Activated CD8-positive, alpha-beta T cell treated with anti-CD3 and anti-CD28 coated beads for 36 hours (primary cell): ENCODE measurements at regions not wholly inside any gene's neighbourhood (a gene's known extent, or its start where the extent isn't known, plus 50 kb on each side); places are given as distances from the start of the nearest gene placed in this dataset.

Source experiments
- ATAC-seq: fragments of 200-7000 bp; cut with Tn5 transposase; one replicate; pipeline ENCODE4 v1.10.0; 2021; ENCODE audit warnings: mild to moderate bottlenecking, moderate library complexity
- CTCF ChIA-PET: fragments of 350-600 bp; sonication (Branson Sonifier 250); formaldehyde crosslinking; loops from one replicate; lab custom pipeline; 2021; ENCODE audit warnings: antibody characterized with exemption; lab: Charles Lee
- POLR2A ChIA-PET: fragments of 350-600 bp; sonication (Branson Sonifier 250); formaldehyde crosslinking; loops from one replicate; lab custom pipeline; 2021; ENCODE audit warnings: antibody characterized with exemption; lab: Charles Lee
- DNase-seq: peaks from one replicate; pipeline ENCODE4 v3.0.0-alpha.2; 2020
- H3K27ac Mint-ChIP-seq: one replicate; pipeline ENCODE4 v1.8.0; 2021; ENCODE audit warnings: mild to moderate bottlenecking, mixed read lengths
- H3K27me3 Mint-ChIP-seq: one replicate; pipeline ENCODE4 v1.8.0; 2021; ENCODE audit warnings: mixed read lengths
- H3K36me3 Mint-ChIP-seq: one replicate; pipeline ENCODE4 v1.8.0; 2021; ENCODE audit warnings: low read depth, mixed read lengths
- H3K4me1 Mint-ChIP-seq: one replicate; pipeline ENCODE4 v1.8.0; 2021; ENCODE audit warnings: low read depth, mixed read lengths
- H3K4me3 Mint-ChIP-seq: one replicate; pipeline ENCODE4 v1.8.0; 2021; ENCODE audit warnings: mild to moderate bottlenecking, moderate library complexity, mixed read lengths
- H3K9me3 Mint-ChIP-seq: one replicate; pipeline ENCODE4 v1.8.0; 2021; ENCODE audit warnings: mixed read lengths
- intact Hi-C: fragments of 100-400 bp; cut with micrococcal nuclease; formaldehyde crosslinking; loops from one replicate; pipeline ENCODE4 v1.10.0; 2022
- TF ChIP-seq, protein P1 (sequence below): fragments of 200-600 bp; IDR thresholded peaks from one replicate; pipeline ENCODE4 v1.8.0; 2022; ENCODE audit warnings: antibody characterized with exemption, mild to moderate bottlenecking

DNA sequence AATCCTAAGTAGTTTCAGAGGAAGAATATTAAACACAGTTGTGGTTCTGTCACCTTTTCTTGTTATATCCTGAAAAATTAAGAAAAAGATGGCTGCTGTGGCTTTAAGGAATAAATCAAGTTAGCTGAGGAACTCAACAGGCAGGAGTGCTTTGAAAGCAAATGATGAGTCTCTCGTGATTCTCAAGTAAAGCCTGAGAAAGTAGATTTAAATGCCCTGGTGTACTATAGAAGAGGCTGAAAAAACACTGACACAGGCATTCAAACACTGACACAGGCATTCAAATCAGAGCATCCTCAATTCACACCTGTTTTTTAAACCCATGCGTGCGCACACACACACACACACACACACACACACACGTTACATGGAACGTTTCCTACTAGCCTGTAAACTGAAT, 218.6 kb downstream of the OGFRL1 start:
- Mint-ChIP-seq H3K9me3 (no peaks in the 10 kb centered on the region), H3K4me1 (no peaks in the 10 kb centered on the region), H3K4me3 (no peak overlapping the region), H3K36me3 (no peaks in the 10 kb centered on the region), H3K27ac (no peak overlapping the region), H3K27me3 (no peaks in the 10 kb centered on the region)
- DNase-seq = no peak
- intact Hi-C loops = no loop called here
- TF ChIP-seq, protein P1, sequence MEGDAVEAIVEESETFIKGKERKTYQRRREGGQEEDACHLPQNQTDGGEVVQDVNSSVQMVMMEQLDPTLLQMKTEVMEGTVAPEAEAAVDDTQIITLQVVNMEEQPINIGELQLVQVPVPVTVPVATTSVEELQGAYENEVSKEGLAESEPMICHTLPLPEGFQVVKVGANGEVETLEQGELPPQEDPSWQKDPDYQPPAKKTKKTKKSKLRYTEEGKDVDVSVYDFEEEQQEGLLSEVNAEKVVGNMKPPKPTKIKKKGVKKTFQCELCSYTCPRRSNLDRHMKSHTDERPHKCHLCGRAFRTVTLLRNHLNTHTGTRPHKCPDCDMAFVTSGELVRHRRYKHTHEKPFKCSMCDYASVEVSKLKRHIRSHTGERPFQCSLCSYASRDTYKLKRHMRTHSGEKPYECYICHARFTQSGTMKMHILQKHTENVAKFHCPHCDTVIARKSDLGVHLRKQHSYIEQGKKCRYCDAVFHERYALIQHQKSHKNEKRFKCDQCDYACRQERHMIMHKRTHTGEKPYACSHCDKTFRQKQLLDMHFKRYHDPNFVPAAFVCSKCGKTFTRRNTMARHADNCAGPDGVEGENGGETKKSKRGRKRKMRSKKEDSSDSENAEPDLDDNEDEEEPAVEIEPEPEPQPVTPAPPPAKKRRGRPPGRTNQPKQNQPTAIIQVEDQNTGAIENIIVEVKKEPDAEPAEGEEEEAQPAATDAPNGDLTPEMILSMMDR = no peak
- ATAC-seq = no peak
- POLR2A ChIA-PET = no interaction called here
- CTCF ChIA-PET = no interaction called here

DNA sequence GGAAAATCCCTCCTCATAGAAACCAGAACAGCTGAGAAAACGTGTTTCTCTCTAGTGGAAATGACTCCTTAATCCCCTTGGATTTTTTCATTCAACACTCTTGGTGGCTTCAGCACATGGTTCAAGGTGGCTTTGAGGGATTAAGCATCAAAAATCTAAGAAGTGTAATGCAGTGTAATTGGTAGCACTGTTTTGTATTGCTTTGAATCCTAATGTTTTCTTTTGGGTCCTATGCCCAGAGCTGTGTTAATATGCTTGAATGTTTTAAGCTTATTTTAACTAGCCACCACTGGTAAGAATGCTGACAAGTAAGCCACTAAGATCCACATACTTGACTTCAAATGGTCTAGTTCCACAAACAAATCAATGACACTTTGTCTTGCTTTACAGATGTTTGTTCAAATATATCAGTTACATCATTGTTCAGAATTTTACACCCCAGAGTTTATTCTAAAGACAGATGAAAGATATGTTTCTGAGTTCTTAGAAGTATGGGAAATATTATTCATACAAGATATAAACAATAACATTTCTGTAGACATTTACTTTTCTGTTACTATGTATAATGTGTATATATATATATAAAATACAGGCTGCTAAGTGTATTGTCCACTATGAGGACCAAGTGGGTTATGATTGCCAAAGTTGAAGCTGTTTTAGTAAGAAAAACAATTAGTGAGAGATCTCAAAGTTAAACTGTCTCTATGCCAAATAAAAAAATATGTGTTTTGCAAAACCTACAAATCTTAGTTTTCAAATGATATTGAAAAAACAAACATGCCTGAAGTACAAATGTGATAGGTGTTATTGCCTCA, 220.8 kb downstream of the OGFRL1 start:
- ChIA-PET POLR2A (no interaction called here), CTCF (no interaction called here)
- TF ChIP-seq, protein P1 = no peak
- Mint-ChIP-seq H3K27ac (no peak overlapping the region), H3K9me3 (no peaks in the 10 kb centered on the region), H3K27me3 (no peaks in the 10 kb centered on the region), H3K4me1 (no peaks in the 10 kb centered on the region), H3K36me3 (no peaks in the 10 kb centered on the region), H3K4me3 (no peak overlapping the region)
- DNase-seq = no peak
- intact Hi-C loops = loop anchor here (10.0 kb wide), 1 partner anchor 125 kb away; no protein-coding TSS in a partner anchor
- no peak for ATAC-seq

DNA sequence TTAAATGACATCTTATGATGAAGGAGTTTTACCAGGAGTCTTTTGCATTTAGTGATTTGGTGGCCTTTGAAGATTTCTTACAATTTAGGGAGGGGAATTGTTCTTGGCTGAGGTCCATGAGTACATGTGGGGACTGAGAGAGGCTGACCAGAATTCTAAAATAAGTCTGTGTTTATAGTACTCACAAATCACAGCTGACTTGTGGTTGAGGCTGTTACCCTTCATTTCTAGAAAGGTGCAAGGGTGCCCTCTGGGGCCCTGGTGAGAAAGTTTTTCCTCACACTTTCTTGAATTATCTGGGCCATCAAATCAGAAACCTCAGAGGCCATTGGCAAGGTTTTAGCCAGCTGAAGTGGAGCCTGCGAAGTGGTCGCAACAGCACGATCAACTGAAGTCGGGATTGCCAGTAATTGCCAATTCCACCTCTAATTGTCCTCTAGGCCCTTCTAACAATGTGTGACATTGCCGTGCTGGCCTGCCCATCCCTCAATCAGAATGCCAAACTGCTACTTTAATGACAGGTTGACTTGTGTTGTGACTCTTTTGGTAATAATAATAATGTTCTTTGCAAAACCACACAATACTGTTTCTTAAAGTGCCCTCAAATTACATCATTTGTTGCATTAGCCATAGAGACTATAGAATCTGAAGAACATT, 221.6 kb downstream of the OGFRL1 start:
- Mint-ChIP-seq H3K4me3 (no peak overlapping the region), H3K4me1 (no peaks in the 10 kb centered on the region), H3K27me3 (no peaks in the 10 kb centered on the region), H3K36me3 (no peaks in the 10 kb centered on the region), H3K9me3 (no peaks in the 10 kb centered on the region), H3K27ac (no peak overlapping the region)
- intact Hi-C loops = loop anchor here (10.0 kb wide), 1 partner anchor 125 kb away; no protein-coding TSS in a partner anchor
- POLR2A ChIA-PET = no interaction called here
- CTCF ChIA-PET = no interaction called here
- ATAC-seq (no peak), DNase-seq (peak; percentile 3)
- TF ChIP-seq, protein P1 = no peak

DNA sequence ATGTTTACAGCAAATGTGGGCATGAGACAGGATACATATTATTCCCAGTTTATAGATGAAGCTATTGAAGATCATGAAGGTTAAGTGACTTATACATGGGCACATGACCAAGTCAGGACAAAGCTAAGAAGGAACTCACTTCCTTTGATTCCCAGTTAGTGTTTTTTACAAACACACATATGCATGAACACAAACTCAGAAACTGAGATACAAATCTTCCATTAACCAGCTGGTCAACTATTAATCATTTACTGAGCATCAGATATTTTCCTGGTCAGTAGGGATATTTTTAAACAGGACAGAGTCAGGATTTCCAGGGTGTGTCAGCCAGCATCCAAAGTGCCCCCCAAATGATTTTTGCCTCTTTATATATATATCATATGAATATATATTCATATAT, 222.2 kb downstream of the OGFRL1 start:
- POLR2A ChIA-PET = no interaction called here

More for the DNA sequence above, 222.2 kb downstream of the OGFRL1 start:
- no peaks in the 10 kb centered on the region for H3K27me3 Mint-ChIP-seq
- H3K27ac Mint-ChIP-seq = no peak overlapping the region
- H3K4me1 Mint-ChIP-seq = no peaks in the 10 kb centered on the region
- H3K36me3 Mint-ChIP-seq = no peaks in the 10 kb centered on the region
- intact Hi-C loops = loop anchor here (10.0 kb wide), 1 partner anchor 126 kb away; no protein-coding TSS in a partner anchor
- CTCF ChIA-PET = no interaction called here
- no peaks in the 10 kb centered on the region for H3K9me3 Mint-ChIP-seq
- DNase-seq (no peak), ATAC-seq (no peak)
- H3K4me3 Mint-ChIP-seq = no peak overlapping the region
- TF ChIP-seq, protein P1 = no peak
